ENCODE measurements at regions not wholly inside any gene's neighbourhood (a gene's known extent, or its start where the extent isn't known, plus 50 kb on each side); places are given as distances from the start of the nearest gene placed in this dataset.
"Not testable (repeated sequence)": the region's sequence is repeated elsewhere in the genome, so short reads cannot be mapped to it uniquely, and the experiment has no call there.

- Mint-ChIP-seq H3K27ac (no peak overlapping the region), H3K36me3 (no peaks in the 10 kb centered on the region)
Observed at GRCh38 chr2:37748541-37748940, 77.1 kb upstream of the CDC42EP3 start.

GRCh38 chr2:37750286-37750685, 78.8 kb upstream of the CDC42EP3 start:
- not testable (repeated sequence) for H3K36me3 Mint-ChIP-seq, H3K27ac Mint-ChIP-seq, H3K4me1 Mint-ChIP-seq, H3K4me3 Mint-ChIP-seq, H3K27me3 Mint-ChIP-seq, H3K9me3 Mint-ChIP-seq

More at GRCh38 chr2:37748541-37748940, 77.1 kb upstream of the CDC42EP3 start:
- no peaks in the 10 kb centered on the region for H3K27me3 Mint-ChIP-seq
- H3K9me3 Mint-ChIP-seq = no peaks in the 10 kb centered on the region
- no peak overlapping the region for H3K4me3 Mint-ChIP-seq
- H3K4me1 Mint-ChIP-seq = no peaks in the 10 kb centered on the region

GRCh38 chr2:37752766-37753165, 81.3 kb upstream of the CDC42EP3 start:
- no peaks in the 10 kb centered on the region for H3K36me3 Mint-ChIP-seq
- H3K4me3 Mint-ChIP-seq = no peak overlapping the region
- no peaks in the 10 kb centered on the region for H3K4me1 Mint-ChIP-seq
- no peaks in the 10 kb centered on the region for H3K27me3 Mint-ChIP-seq
- no peaks in the 10 kb centered on the region for H3K9me3 Mint-ChIP-seq
- no peak overlapping the region for H3K27ac Mint-ChIP-seq

GRCh38 chr2:37753758-37754157, 82.3 kb upstream of the CDC42EP3 start:
- H3K36me3 Mint-ChIP-seq = no peaks in the 10 kb centered on the region
- no peak overlapping the region for H3K4me3 Mint-ChIP-seq
- no peaks in the 10 kb centered on the region for H3K4me1 Mint-ChIP-seq
- no peak overlapping the region for H3K27ac Mint-ChIP-seq
- H3K27me3 Mint-ChIP-seq = no peaks in the 10 kb centered on the region
- no peaks in the 10 kb centered on the region for H3K9me3 Mint-ChIP-seq

- not testable (repeated sequence) for H3K27ac Mint-ChIP-seq, H3K9me3 Mint-ChIP-seq, H3K27me3 Mint-ChIP-seq, H3K4me3 Mint-ChIP-seq, H3K4me1 Mint-ChIP-seq, H3K36me3 Mint-ChIP-seq
Observed at GRCh38 chr2:37755961-37756559, 84.6 kb upstream of the CDC42EP3 start.

GRCh38 chr2:37757456-37757855, 86.0 kb upstream of the CDC42EP3 start:
- H3K9me3 Mint-ChIP-seq, H3K27me3 Mint-ChIP-seq, H3K4me1 Mint-ChIP-seq, H3K4me3 Mint-ChIP-seq, H3K27ac Mint-ChIP-seq, H3K36me3 Mint-ChIP-seq: not testable (repeated sequence)

GRCh38 chr2:37758141-37758601, 86.7 kb upstream of the CDC42EP3 start:
- H3K27me3 Mint-ChIP-seq, H3K36me3 Mint-ChIP-seq, H3K27ac Mint-ChIP-seq, H3K4me1 Mint-ChIP-seq, H3K9me3 Mint-ChIP-seq, H3K4me3 Mint-ChIP-seq: not testable (repeated sequence)

- not testable (repeated sequence) for H3K27me3 Mint-ChIP-seq, H3K36me3 Mint-ChIP-seq, H3K9me3 Mint-ChIP-seq, H3K4me3 Mint-ChIP-seq, H3K27ac Mint-ChIP-seq, H3K4me1 Mint-ChIP-seq
Observed at GRCh38 chr2:37759989-37760388, 88.5 kb upstream of the CDC42EP3 start.

GRCh38 chr2:37760471-37760870, 89.0 kb upstream of the CDC42EP3 start:
- H3K27me3 Mint-ChIP-seq = no peaks in the 10 kb centered on the region
- no peaks in the 10 kb centered on the region for H3K9me3 Mint-ChIP-seq
- peaks cover 3% of the 10 kb centered on the region for H3K4me1 Mint-ChIP-seq
- no peak overlapping the region for H3K4me3 Mint-ChIP-seq
- peaks cover 2% of the 10 kb centered on the region for H3K36me3 Mint-ChIP-seq
- H3K27ac Mint-ChIP-seq = no peak overlapping the region

GRCh38 chr2:37762281-37762680, 90.8 kb upstream of the CDC42EP3 start:
- H3K9me3 Mint-ChIP-seq, H3K27ac Mint-ChIP-seq, H3K4me3 Mint-ChIP-seq, H3K4me1 Mint-ChIP-seq, H3K27me3 Mint-ChIP-seq, H3K36me3 Mint-ChIP-seq: not testable (repeated sequence)

- Mint-ChIP-seq H3K27me3 (no peaks in the 10 kb centered on the region), H3K27ac (no peak overlapping the region), H3K4me1 (peaks cover 3% of the 10 kb centered on the region), H3K4me3 (no peak overlapping the region), H3K36me3 (peaks cover 2% of the 10 kb centered on the region), H3K9me3 (no peaks in the 10 kb centered on the region)
Observed at GRCh38 chr2:37764739-37765138, 93.3 kb upstream of the CDC42EP3 start.

GRCh38 chr2:37766106-37766505, 94.7 kb upstream of the CDC42EP3 start:
- Mint-ChIP-seq H3K4me1 (peaks cover 3% of the 10 kb centered on the region), H3K9me3 (no peaks in the 10 kb centered on the region), H3K36me3 (peaks cover 2% of the 10 kb centered on the region), H3K27me3 (no peaks in the 10 kb centered on the region), H3K4me3 (no peak overlapping the region), H3K27ac (no peak overlapping the region)

GRCh38 chr2:37767046-37767445, 95.6 kb upstream of the CDC42EP3 start:
- Mint-ChIP-seq H3K4me3 (no peak overlapping the region), H3K4me1 (peaks cover 3% of the 10 kb centered on the region), H3K9me3 (no peaks in the 10 kb centered on the region), H3K27me3 (no peaks in the 10 kb centered on the region), H3K36me3 (no peaks in the 10 kb centered on the region), H3K27ac (no peak overlapping the region)

GRCh38 chr2:37767959-37768925, 96.8 kb upstream of the CDC42EP3 start:
- H3K27ac Mint-ChIP-seq = no peak overlapping the region
- no peaks in the 10 kb centered on the region for H3K9me3 Mint-ChIP-seq
- H3K4me1 Mint-ChIP-seq = peaks cover 3% of the 10 kb centered on the region
- H3K36me3 Mint-ChIP-seq = no peaks in the 10 kb centered on the region
- no peak overlapping the region for H3K4me3 Mint-ChIP-seq
- no peaks in the 10 kb centered on the region for H3K27me3 Mint-ChIP-seq

GRCh38 chr2:37769551-37769950, 98.1 kb upstream of the CDC42EP3 start:
- H3K4me1 Mint-ChIP-seq = peaks cover 3% of the 10 kb centered on the region
- no peaks in the 10 kb centered on the region for H3K27me3 Mint-ChIP-seq
- H3K4me3 Mint-ChIP-seq = no peak overlapping the region
- no peak overlapping the region for H3K27ac Mint-ChIP-seq
- H3K9me3 Mint-ChIP-seq = no peaks in the 10 kb centered on the region
- no peaks in the 10 kb centered on the region for H3K36me3 Mint-ChIP-seq

- Mint-ChIP-seq H3K27me3 (no peaks in the 10 kb centered on the region), H3K9me3 (no peaks in the 10 kb centered on the region), H3K27ac (no peak overlapping the region), H3K4me1 (no peaks in the 10 kb centered on the region), H3K4me3 (no peak overlapping the region), H3K36me3 (no peaks in the 10 kb centered on the region)
Observed at GRCh38 chr2:37770797-37771196, 99.4 kb upstream of the CDC42EP3 start.
